K562 (cell line): ENCODE measurements at regions not wholly inside any gene's neighbourhood (a gene's known extent, or its start where the extent isn't known, plus 50 kb on each side); places are given as distances from the start of the nearest gene placed in this dataset.

Experiments
- C11orf30 ChIP-seq: fragments of 450-650 bp; IDR thresholded peaks from 2 replicates; pipeline ENCODE4 v1.6.1; 2016; ENCODE audit warnings: low read depth, mild to moderate bottlenecking
- JUND ChIP-seq, 2 experiments: IDR thresholded peaks; 2 replicates in 1 of 2; 3 replicates in 1 of 2; pipeline ENCODE4 v1.6.1; 2011; ENCODE audit warnings: borderline replicate concordance in 2 of 2, low read depth in 2 of 2, low read length in 2 of 2, improper control_type of control experiment in 1 of 2, missing biosample characterization in 1 of 2, missing genetic modification characterization in 1 of 2, missing genetic modification reagents in 1 of 2
- MAFK ChIP-seq: IDR thresholded peaks from 2 replicates; pipeline ENCODE4 v1.6.1; 2011; ENCODE audit warnings: low read length, improper control_type of control experiment
- NFE2 ChIP-seq: IDR thresholded peaks from 2 replicates; pipeline ENCODE4 v1.6.1; 2014; ENCODE audit warnings: antibody characterized with exemption, low read depth
- REST ChIP-seq, 2 experiments: fragments of 450-650 bp; formaldehyde crosslinking in 1 of 2; IDR thresholded peaks; 2 replicates each; pipeline versions ENCODE4 v1.4.0 to v1.6.1; 2014 to 2020; ENCODE audit warnings: mild to moderate bottlenecking in 2 of 2, borderline replicate concordance in 1 of 2, low read depth in 1 of 2
- ZNF133 ChIP-seq: fragments of 250-450 bp; sonication (Bioruptor Pico); IDR thresholded peaks from 2 replicates; pipeline ENCODE4 v1.4.0; 2020; ENCODE audit warnings: mild to moderate bottlenecking
- TF ChIP-seq, protein P1 (sequence below): fragments of 450-650 bp; formaldehyde crosslinking; IDR thresholded peaks from 2 replicates; pipeline ENCODE4 v1.4.0; 2022; ENCODE audit warnings: mild to moderate bottlenecking, moderate library complexity
- TF ChIP-seq, protein P2 (sequence below): fragments of 250-450 bp; sonication (Bioruptor Pico); IDR thresholded peaks from 2 replicates; pipeline ENCODE4 v1.4.0; 2020; ENCODE audit warnings: mild to moderate bottlenecking

GRCh38 chr5:12730354-12730753 lies 826.1 kb upstream of the CTNND2 start (continued):
- TF ChIP-seq REST (IDR thresholded peaks at IDR 0.05; ENCODE audit: borderline replicate concordance) (no peak), REST (CRISPR knock-in tag; IDR thresholded peaks at IDR 0.05; ENCODE audit: low read depth) (no peak), JUND (IDR thresholded peaks at IDR 0.05; ENCODE audit: borderline replicate concordance, low read depth, low read length) (no peak), JUND (tag; IDR thresholded peaks at IDR 0.05; ENCODE audit: borderline replicate concordance, low read depth, low read length) (no peak), C11orf30 (peak; percentile 66), NFE2 (no peak), MAFK (peak; percentile 80), ZNF133 (CRISPR knock-in tag) (no peak)
- TF ChIP-seq, protein P1, sequence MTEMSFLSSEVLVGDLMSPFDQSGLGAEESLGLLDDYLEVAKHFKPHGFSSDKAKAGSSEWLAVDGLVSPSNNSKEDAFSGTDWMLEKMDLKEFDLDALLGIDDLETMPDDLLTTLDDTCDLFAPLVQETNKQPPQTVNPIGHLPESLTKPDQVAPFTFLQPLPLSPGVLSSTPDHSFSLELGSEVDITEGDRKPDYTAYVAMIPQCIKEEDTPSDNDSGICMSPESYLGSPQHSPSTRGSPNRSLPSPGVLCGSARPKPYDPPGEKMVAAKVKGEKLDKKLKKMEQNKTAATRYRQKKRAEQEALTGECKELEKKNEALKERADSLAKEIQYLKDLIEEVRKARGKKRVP: no peak
- TF ChIP-seq, protein P2, sequence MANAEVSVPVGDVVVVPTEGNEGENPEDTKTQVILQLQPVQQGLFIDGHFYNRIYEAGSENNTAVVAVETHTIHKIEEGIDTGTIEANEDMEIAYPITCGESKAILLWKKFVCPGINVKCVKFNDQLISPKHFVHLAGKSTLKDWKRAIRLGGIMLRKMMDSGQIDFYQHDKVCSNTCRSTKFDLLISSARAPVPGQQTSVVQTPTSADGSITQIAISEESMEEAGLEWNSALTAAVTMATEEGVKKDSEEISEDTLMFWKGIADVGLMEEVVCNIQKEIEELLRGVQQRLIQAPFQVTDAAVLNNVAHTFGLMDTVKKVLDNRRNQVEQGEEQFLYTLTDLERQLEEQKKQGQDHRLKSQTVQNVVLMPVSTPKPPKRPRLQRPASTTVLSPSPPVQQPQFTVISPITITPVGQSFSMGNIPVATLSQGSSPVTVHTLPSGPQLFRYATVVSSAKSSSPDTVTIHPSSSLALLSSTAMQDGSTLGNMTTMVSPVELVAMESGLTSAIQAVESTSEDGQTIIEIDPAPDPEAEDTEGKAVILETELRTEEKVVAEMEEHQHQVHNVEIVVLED (CRISPR knock-in tag): no peak
